Neuronal stem cell (in vitro differentiated cells): ENCODE measurements at regions not wholly inside any gene's neighbourhood (a gene's known extent, or its start where the extent isn't known, plus 50 kb on each side); places are given as distances from the start of the nearest gene placed in this dataset.

ENCODE experiments used
- DNase-seq: peaks from one replicate; pipeline ENCODE4 v3.0.0-alpha.2; 2013; ENCODE audit warnings: low spot score
- H2AFZ ChIP-seq: one replicate; pipeline ENCODE4 v1.6.1; 2013; ENCODE audit warnings: mild to moderate bottlenecking, low read length, inconsistent platforms
- H2AK5ac ChIP-seq: 2 replicates; pipeline ENCODE4 v1.6.1; 2013; ENCODE audit warnings: low read depth, mild to moderate bottlenecking, inconsistent platforms, low read length, moderate library complexity, mixed read lengths
- H2BK120ac ChIP-seq: 2 replicates; pipeline ENCODE4 v1.6.1; 2013; ENCODE audit warnings: low read depth, mild to moderate bottlenecking, inconsistent platforms, low read length, moderate library complexity, mixed read lengths
- H2BK12ac ChIP-seq: one replicate; pipeline ENCODE4 v1.6.1; 2013; ENCODE audit warnings: low read length, inconsistent platforms
- H2BK15ac ChIP-seq: 2 replicates; pipeline ENCODE4 v1.6.1; 2013; ENCODE audit warnings: mild to moderate bottlenecking, low read length, inconsistent platforms, mixed read lengths
- H2BK5ac ChIP-seq: one replicate; pipeline ENCODE4 v1.6.1; 2013; ENCODE audit warnings: inconsistent platforms, mild to moderate bottlenecking, low read length, moderate library complexity
- H3K14ac ChIP-seq: one replicate; pipeline ENCODE4 v1.6.1; 2013; ENCODE audit warnings: low read length, inconsistent platforms
- H3K18ac ChIP-seq: 2 replicates; pipeline ENCODE4 v1.6.1; 2013; ENCODE audit warnings: low read length, inconsistent platforms
- H3K23ac ChIP-seq: 2 replicates; pipeline ENCODE4 v1.6.1; 2013; ENCODE audit warnings: low read depth, mild to moderate bottlenecking, mixed read lengths, low read length, inconsistent platforms; ENCODE audit not compliant: poor library complexity
- H3K27ac ChIP-seq: replicated peaks from 3 replicates; pipeline ENCODE4 v1.5.1; 2013; ENCODE audit warnings: low read length, inconsistent platforms
- H3K27me3 ChIP-seq, 3 experiments: 2 replicates each; pipeline ENCODE4 v1.6.1; 2013; ENCODE audit warnings: low read length in 3 of 3, mild to moderate bottlenecking in 2 of 3, inconsistent platforms in 1 of 3, low read depth in 1 of 3, mixed read lengths in 1 of 3, moderate library complexity in 1 of 3; ENCODE audit not compliant: control insufficient read depth in 3 of 3, insufficient read depth in 3 of 3
- H3K36me3 ChIP-seq, 2 donors: replicated peaks in 1 of 2; 2 replicates each; pipeline ENCODE4 v1.6.1; 2013; ENCODE audit warnings: low read length in 2 of 2; ENCODE audit not compliant: control insufficient read depth in 2 of 2, insufficient read depth in 2 of 2
- H3K4ac ChIP-seq: 2 replicates; pipeline ENCODE4 v1.6.1; 2013; ENCODE audit warnings: inconsistent platforms, mild to moderate bottlenecking, low read length, moderate library complexity
- H3K4me1 ChIP-seq, 2 donors: 1 replicate in 1 of 2; 2 replicates in 1 of 2; pipeline ENCODE4 v1.6.1; 2013; ENCODE audit warnings: low read length in 2 of 2, low read depth in 1 of 2; ENCODE audit not compliant: control insufficient read depth in 2 of 2, insufficient read depth in 1 of 2
- H3K4me2 ChIP-seq: one replicate; pipeline ENCODE4 v1.6.1; 2013; ENCODE audit warnings: mild to moderate bottlenecking, low read length, inconsistent platforms; ENCODE audit not compliant: insufficient read depth, poor library complexity, severe bottlenecking
- H3K4me3 ChIP-seq, 2 donors: 2 replicates each; pipeline ENCODE4 v1.5.1; 2013; ENCODE audit warnings: low read length in 2 of 2, mild to moderate bottlenecking in 2 of 2, inconsistent platforms in 1 of 2, moderate library complexity in 1 of 2
- H3K79me1 ChIP-seq: one replicate; pipeline ENCODE4 v1.6.1; 2013; ENCODE audit warnings: low read depth, mild to moderate bottlenecking, inconsistent platforms, low read length, moderate library complexity
- H3K9ac ChIP-seq: one replicate; pipeline ENCODE4 v1.6.1; 2013; ENCODE audit warnings: mild to moderate bottlenecking, low read depth, low read length, inconsistent platforms; ENCODE audit not compliant: poor library complexity
- H3K9me3 ChIP-seq, 2 donors: replicated peaks in 1 of 2; 2 replicates each; pipeline versions ENCODE3 to v1.6.1; 2013; ENCODE audit warnings: low read length in 2 of 2, mild to moderate bottlenecking in 2 of 2, inconsistent platforms in 1 of 2, low read depth in 1 of 2, mixed read lengths in 1 of 2, moderate library complexity in 1 of 2; ENCODE audit not compliant: control insufficient read depth in 2 of 2, insufficient read depth in 1 of 2
- H4K8ac ChIP-seq: one replicate; pipeline ENCODE4 v1.6.1; 2013; ENCODE audit warnings: low read depth, mild to moderate bottlenecking, inconsistent platforms, low read length, moderate library complexity
- H4K91ac ChIP-seq: one replicate; pipeline ENCODE4 v1.6.1; 2013; ENCODE audit warnings: low read length, low read depth, mild to moderate bottlenecking, inconsistent platforms; ENCODE audit not compliant: poor library complexity
- WGBS, 2 donors: extraction: QIAGEN DNeasy Blood & Tissue Kit; methylation state at CpG; one replicate each; pipeline ENCODE4 v1.1.7; 2013; ENCODE audit warnings: missing lambda C conversion rate in 2 of 2, mixed read lengths in 1 of 2; ENCODE audit not compliant: insufficient read length in 2 of 2, insufficient replicate concordance in 1 of 2; ENCODE audit errors: extremely low coverage in 2 of 2; 5-methylcytosine and 5-hydroxymethylcytosine counted together

- Histone ChIP-seq H3K79me1 (no peaks in the 10 kb centered on the region), H3K27ac (no peak overlapping the region)
Observed at GRCh38 chr1:222167111-222167510, 380.8 kb downstream of the HHIPL2 start.

GRCh38 chr1:222165629-222166028, 382.3 kb downstream of the HHIPL2 start:
- H3K4me3 ChIP-seq: no peak overlapping the region

More at GRCh38 chr1:222167111-222167510, 380.8 kb downstream of the HHIPL2 start:
- Histone ChIP-seq H2BK12ac (no peak overlapping the region), H2BK15ac (no peak overlapping the region), H4K91ac (no peak overlapping the region), H2BK5ac (no peak overlapping the region), H3K36me3 (no peaks in the 10 kb centered on the region), H2AK5ac (no peak overlapping the region), H3K9me3 (no peaks in the 10 kb centered on the region), H3K14ac (no peak overlapping the region), H2BK120ac (no peak overlapping the region), H3K4me3 (no peak overlapping the region), H3K4me1 (no peaks in the 10 kb centered on the region), H3K27me3 (no peaks in the 10 kb centered on the region), H3K18ac (no peak overlapping the region), H2AFZ (no peak overlapping the region), H4K8ac (no peak overlapping the region), H3K4me2 (no peak overlapping the region), H3K9ac (no peak overlapping the region), H3K4ac (no peak overlapping the region), H3K23ac (no peak overlapping the region)
- DNase-seq: peak; percentile 1
- no CpG with 5 or more reads among the region's 3 CpGs for WGBS, 2 donors

GRCh38 chr1:222163895-222164294, 384.0 kb downstream of the HHIPL2 start:
- H3K4me3 ChIP-seq: no peak overlapping the region
- no peak overlapping the region for H2BK12ac ChIP-seq
- no peaks in the 10 kb centered on the region for H3K79me1 ChIP-seq
- H2AK5ac ChIP-seq: no peak overlapping the region
- no peak overlapping the region for H4K91ac ChIP-seq
- no peaks in the 10 kb centered on the region for H3K36me3 ChIP-seq
- H2BK5ac ChIP-seq: no peak overlapping the region
- H3K27ac ChIP-seq: no peak overlapping the region
- H3K23ac ChIP-seq: no peak overlapping the region
- no peak overlapping the region for H3K18ac ChIP-seq
- no CpG with 5 or more reads among the region's 2 CpGs for WGBS, 2 donors
- H3K4me1 ChIP-seq: no peaks in the 10 kb centered on the region
- H3K4me2 ChIP-seq: no peak overlapping the region
- H2BK15ac ChIP-seq: no peak overlapping the region
- H2AFZ ChIP-seq: no peak overlapping the region
- no peaks in the 10 kb centered on the region for H3K9me3 ChIP-seq
- H3K27me3 ChIP-seq: no peaks in the 10 kb centered on the region
- DNase-seq: no peak
- H3K14ac ChIP-seq: no peak overlapping the region
- H2BK120ac ChIP-seq: no peak overlapping the region
- H3K9ac ChIP-seq: no peak overlapping the region
- H4K8ac ChIP-seq: no peak overlapping the region
- no peak overlapping the region for H3K4ac ChIP-seq

More at GRCh38 chr1:222165629-222166028, 382.3 kb downstream of the HHIPL2 start:
- H3K27me3 ChIP-seq: no peaks in the 10 kb centered on the region
- no peak overlapping the region for H4K8ac ChIP-seq
- H2AFZ ChIP-seq: no peak overlapping the region
- H3K27ac ChIP-seq: no peak overlapping the region
- no peak overlapping the region for H2BK15ac ChIP-seq
- no CpG with 5 or more reads among the region's 3 CpGs for WGBS, 2 donors
- no peak overlapping the region for H4K91ac ChIP-seq
- H2BK120ac ChIP-seq: no peak overlapping the region
- no peaks in the 10 kb centered on the region for H3K4me1 ChIP-seq
- no peak overlapping the region for H2BK5ac ChIP-seq
- H3K18ac ChIP-seq: no peak overlapping the region
- H3K4ac ChIP-seq: no peak overlapping the region
- H3K79me1 ChIP-seq: no peaks in the 10 kb centered on the region
- no peak for DNase-seq
- H2AK5ac ChIP-seq: no peak overlapping the region
- no peak overlapping the region for H3K9ac ChIP-seq
- no peak overlapping the region for H3K4me2 ChIP-seq
- no peaks in the 10 kb centered on the region for H3K36me3 ChIP-seq
- H2BK12ac ChIP-seq: no peak overlapping the region
- H3K9me3 ChIP-seq: no peaks in the 10 kb centered on the region
- no peak overlapping the region for H3K14ac ChIP-seq
- no peak overlapping the region for H3K23ac ChIP-seq

DNA sequence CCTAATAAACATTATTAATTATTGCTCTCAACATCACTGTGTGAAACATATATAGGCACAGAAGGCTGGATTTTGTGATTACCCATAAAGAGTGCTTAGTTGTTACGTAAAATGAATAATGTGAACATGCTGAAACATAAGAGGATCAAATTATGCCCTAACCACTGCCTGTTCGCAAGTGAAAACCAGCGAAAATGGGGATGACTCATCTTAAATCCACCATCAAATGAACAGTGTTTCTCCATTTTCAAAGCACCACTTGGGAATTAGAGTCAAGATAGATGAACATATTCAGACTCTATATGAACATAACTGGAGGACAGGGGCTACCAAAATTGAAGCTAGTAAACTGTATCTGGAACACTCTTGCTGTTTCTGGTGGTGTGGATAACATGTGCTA, 386.2 kb downstream of the HHIPL2 start:
- no peak overlapping the region for H3K23ac ChIP-seq
- H2BK5ac ChIP-seq: no peak overlapping the region
- no peak for DNase-seq
- H4K8ac ChIP-seq: no peak overlapping the region
- no peak overlapping the region for H2BK120ac ChIP-seq
- no peak overlapping the region for H3K4me3 ChIP-seq
- no peaks in the 10 kb centered on the region for H3K4me1 ChIP-seq
- no CpG with 5 or more reads among the region's 3 CpGs for whole genome bisulfite sequencing, 2 donors
- H3K27ac ChIP-seq: no peak overlapping the region
- H3K79me1 ChIP-seq: no peaks in the 10 kb centered on the region
- H2BK15ac ChIP-seq: no peak overlapping the region
- H3K18ac ChIP-seq: no peak overlapping the region
- H3K9me3 ChIP-seq: no peaks in the 10 kb centered on the region
- H3K4me2 ChIP-seq: no peak overlapping the region
- no peaks in the 10 kb centered on the region for H3K27me3 ChIP-seq
- no peak overlapping the region for H2AK5ac ChIP-seq
- H3K14ac ChIP-seq: no peak overlapping the region
- no peak overlapping the region for H3K9ac ChIP-seq
- no peak overlapping the region for H2AFZ ChIP-seq
- no peak overlapping the region for H3K4ac ChIP-seq
- H4K91ac ChIP-seq: no peak overlapping the region
- no peak overlapping the region for H2BK12ac ChIP-seq
- no peaks in the 10 kb centered on the region for H3K36me3 ChIP-seq
